GM12878 (cell line): ENCODE measurements at regions not wholly inside any gene's neighbourhood (a gene's known extent, or its start where the extent isn't known, plus 50 kb on each side); places are given as distances from the start of the nearest gene placed in this dataset.

ENCODE experiments used
- ATAC-seq: fragments of 200-7000 bp; cut with Tn5 transposase; 3 replicates; pipeline ENCODE4 v1.9.1; 2020; ENCODE audit warnings: mild to moderate bottlenecking, moderate library complexity
- BruUV-seq: library from RNA; stranded (reverse); fragments of 400-500 nt; replicated peaks from 2 replicates; lab custom pipeline; 2021; lab: Mats Ljungman, UMichigan
- CTCF ChIA-PET: fragments of 300-600 bp; sonication (Branson Sonifier 250); formaldehyde crosslinking; extraction: SDS; loops from one replicate; lab custom pipeline; 2021; ENCODE audit warnings: inconsistent platforms; lab: Yijun Ruan, JAX
- POLR2A ChIA-PET: fragments of 350-600 bp; formaldehyde crosslinking; extraction: SDS; loops from one replicate; lab custom pipeline; 2021; ENCODE audit warnings: inconsistent platforms; lab: Charles Lee
- RAD21 ChIA-PET: fragments of 300-600 bp; sonication (Branson Sonifier 250); formaldehyde crosslinking; loops from one replicate; lab custom pipeline; 2023; ENCODE audit warnings: antibody characterized with exemption; ENCODE audit not compliant: unreplicated experiment; lab: Charles Lee
- SMC1A ChIA-PET: fragments of 300-600 bp; sonication (Branson Sonifier 250); formaldehyde crosslinking; loops from one replicate; lab custom pipeline; 2023; ENCODE audit not compliant: unreplicated experiment, uncharacterized antibody; lab: Charles Lee
- DNase-seq: peaks from one replicate; pipeline ENCODE4 v3.0.0-alpha.2; 2011; ENCODE audit warnings: low read depth, low spot score
- FAIRE-seq: peaks from 3 replicates; lab custom pipeline; 2011; peaks lifted over from hg19 to GRCh38; lab: Jason Lieb, UNC
- H2AFZ ChIP-seq: 2 replicates; pipeline ENCODE4 v1.6.0; 2011; ENCODE audit warnings: low read depth, low read length, control low read depth; ENCODE audit not compliant: control insufficient read depth
- H3K27ac ChIP-seq: 2 replicates; pipeline ENCODE4 v1.5.1; 2011; ENCODE audit warnings: control low read depth; ENCODE audit not compliant: control insufficient read depth, insufficient read depth
- H3K27me3 ChIP-seq, 2 experiments: replicated peaks in 1 of 2; 2 replicates each; pipeline versions ENCODE4 v1.6.0 to v1.6.1; 2011; ENCODE audit warnings: low read length in 1 of 2; ENCODE audit not compliant: control insufficient read depth in 2 of 2, insufficient read depth in 2 of 2
- H3K36me3 ChIP-seq, 2 experiments: 2 replicates each; pipeline ENCODE4 v1.5.1; 2011; ENCODE audit warnings: low read length in 1 of 2; ENCODE audit not compliant: control insufficient read depth in 2 of 2, insufficient read depth in 2 of 2
- H3K4me1 ChIP-seq: 2 replicates; pipeline ENCODE4 v1.6.1; 2011; ENCODE audit warnings: mild to moderate bottlenecking, low read length, moderate library complexity, mixed read lengths; ENCODE audit not compliant: control insufficient read depth, insufficient read depth
- H3K4me2 ChIP-seq: 2 replicates; pipeline ENCODE4 v1.6.0; 2011; ENCODE audit warnings: control low read depth; ENCODE audit not compliant: control insufficient read depth, insufficient read depth
- H3K4me3 ChIP-seq: fragments of 200-600 bp; sonication (generic); 2 replicates; pipeline ENCODE4 v1.5.1; 2016
- H3K79me2 ChIP-seq: 2 replicates; pipeline ENCODE4 v1.6.0; 2011; ENCODE audit warnings: low read length; ENCODE audit not compliant: control insufficient read depth, insufficient read depth
- H3K9ac ChIP-seq: 2 replicates; pipeline ENCODE4 v1.8.0; 2011; ENCODE audit warnings: low read length, control low read depth, mixed read lengths; ENCODE audit not compliant: control insufficient read depth, insufficient read depth
- H3K9me3 ChIP-seq: replicated peaks from 3 replicates; pipeline ENCODE4 v1.5.1; 2011; ENCODE audit warnings: mild to moderate bottlenecking, low read length; ENCODE audit not compliant: control insufficient read depth, insufficient read depth
- H4K20me1 ChIP-seq: 2 replicates; pipeline ENCODE4 v1.6.0; 2011; ENCODE audit not compliant: control insufficient read depth, insufficient read depth
- EED ChIP-seq: sonication (generic); IDR thresholded peaks from 2 replicates; pipeline ENCODE4 v1.6.1; 2016; ENCODE audit warnings: antibody characterized with exemption, low read depth
- JUNB ChIP-seq: IDR thresholded peaks from 2 replicates; pipeline ENCODE4 v1.6.1; 2016; ENCODE audit warnings: antibody characterized with exemption, mild to moderate bottlenecking
- KAT2A ChIP-seq: conservative IDR thresholded peaks from 2 replicates; pipeline ENCODE4 v1.6.1; 2011; ENCODE audit warnings: low read depth, low read length; ENCODE audit not compliant: control insufficient read depth
- ZNF622 ChIP-seq: fragments of 450-650 bp; IDR thresholded peaks from 2 replicates; pipeline ENCODE4 v1.6.1; 2017; ENCODE audit warnings: mild to moderate bottlenecking, inconsistent platforms
- WGBS: methylation state at CpG from one replicate; pipeline ENCODE4 v1.1.6; 2016; ENCODE audit warnings: low lambda C conversion rate; ENCODE audit not compliant: insufficient replicate concordance, insufficient coverage; ENCODE audit errors: missing lambda C conversion rate; 5-methylcytosine and 5-hydroxymethylcytosine counted together
- in situ Hi-C: fragments of 300-500 bp; cut with MboI; formaldehyde crosslinking; loops from 9 replicates; pipeline ENCODE4 v1.14.3; 2018; ENCODE audit warnings: mixed read lengths
- intact Hi-C: fragments of 100-400 bp; cut with micrococcal nuclease; formaldehyde crosslinking; loops from one replicate; pipeline ENCODE4 v1.14.2; 2022; ENCODE audit not compliant: unreplicated experiment
- TF ChIP-seq, protein P1 (sequence below): IDR thresholded peaks from 2 replicates; pipeline ENCODE4 v1.6.1; 2012; ENCODE audit warnings: low read depth, low read length, improper control_type of control experiment

DNA sequence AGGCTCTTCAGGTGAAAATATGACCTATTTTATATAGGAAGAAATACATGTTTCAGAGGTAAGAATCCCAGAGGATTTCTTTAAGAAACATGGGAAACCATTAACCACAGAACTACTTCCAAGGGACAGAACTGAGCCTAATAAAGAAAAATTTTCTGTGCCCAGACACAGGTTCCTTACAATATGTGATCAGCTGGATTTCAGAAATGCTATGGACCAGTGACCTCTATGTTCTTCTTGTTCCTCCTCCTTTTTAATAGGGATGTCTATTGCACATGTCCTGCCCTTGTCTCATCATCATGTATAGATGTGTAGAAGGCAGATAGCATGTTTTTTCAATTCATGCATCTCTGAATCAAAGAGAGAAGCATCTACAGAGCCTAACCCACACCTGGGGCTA lies 836.6 kb downstream of the RNF144A start:
- Histone ChIP-seq H4K20me1 (no peaks in the 10 kb centered on the region), H3K36me3 (no peaks in the 10 kb centered on the region), H3K4me1 (peaks cover 7% of the 10 kb centered on the region), H2AFZ (no peak overlapping the region), H3K4me2 (no peak overlapping the region), H3K9me3 (peaks cover 11% of the 10 kb centered on the region), H3K79me2 (no peaks in the 10 kb centered on the region), H3K9ac (no peak overlapping the region), H3K27me3 (no peaks in the 10 kb centered on the region), H3K27ac (no peak overlapping the region)
- no peak for FAIRE-seq
- ChIA-PET CTCF (interaction anchor here (1.4 kb wide), 1 partner anchor 8 kb away, joined by 4 read pairs; no protein-coding TSS in a partner anchor), POLR2A (interaction anchor here (1.1 kb wide), 1 partner anchor 29 kb away, joined by 3 read pairs; no protein-coding TSS in a partner anchor), SMC1A (interaction anchor here (0.7 to 1.9 kb wide), 7 partner anchors 12 to 90 kb away, joined by 3 to 4 read pairs (median 3); no protein-coding TSS in a partner anchor)
- intact Hi-C loops (no loop called here), in situ Hi-C loops (no loop called here)
- ATAC-seq, result no peak
- BruUV-seq, result no TSS peak
- TF ChIP-seq, protein P1, sequence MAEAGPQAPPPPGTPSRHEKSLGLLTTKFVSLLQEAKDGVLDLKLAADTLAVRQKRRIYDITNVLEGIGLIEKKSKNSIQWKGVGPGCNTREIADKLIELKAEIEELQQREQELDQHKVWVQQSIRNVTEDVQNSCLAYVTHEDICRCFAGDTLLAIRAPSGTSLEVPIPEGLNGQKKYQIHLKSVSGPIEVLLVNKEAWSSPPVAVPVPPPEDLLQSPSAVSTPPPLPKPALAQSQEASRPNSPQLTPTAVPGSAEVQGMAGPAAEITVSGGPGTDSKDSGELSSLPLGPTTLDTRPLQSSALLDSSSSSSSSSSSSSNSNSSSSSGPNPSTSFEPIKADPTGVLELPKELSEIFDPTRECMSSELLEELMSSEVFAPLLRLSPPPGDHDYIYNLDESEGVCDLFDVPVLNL, result no peak
- no peak for TF ChIP-seq KAT2A
- TF ChIP-seq, all 136 proteins: peak for 0
- H3K4me3 ChIP-seq, result no peak overlapping the region
- RAD21 ChIA-PET, result interaction anchor here (1.1 kb wide), 1 partner anchor 15 kb away, joined by 4 read pairs; no protein-coding TSS in a partner anchor
- no peak for DNase-seq

DNA sequence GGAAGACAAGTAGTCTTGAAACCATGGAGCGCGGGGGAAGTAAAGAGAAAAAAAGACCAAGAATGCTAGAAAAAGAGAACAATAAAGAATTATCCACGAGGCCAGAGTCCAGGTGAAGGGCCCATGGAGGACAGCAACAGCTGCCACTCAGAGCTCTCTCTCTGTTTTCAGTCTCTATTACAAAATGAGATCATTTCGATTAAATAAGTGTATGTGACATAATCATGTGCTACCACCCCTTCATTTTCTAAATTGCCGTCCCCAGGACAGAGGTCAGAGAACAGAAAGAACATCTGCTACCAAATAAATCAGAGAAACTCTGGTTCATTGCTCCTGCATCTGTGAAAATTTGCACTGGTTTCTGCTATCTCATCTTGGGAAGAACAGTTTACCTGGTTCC lies 838.7 kb downstream of the RNF144A start:
- ChIA-PET CTCF (interaction anchor here (0.6 to 1.0 kb wide), 2 partner anchors 15 to 336 kb away, joined by 3 to 4 read pairs; no protein-coding TSS in a partner anchor), POLR2A (no interaction called here)

More for the DNA sequence above, 838.7 kb downstream of the RNF144A start:
- no peaks in the 10 kb centered on the region for H4K20me1 ChIP-seq
- FAIRE-seq (no peak), DNase-seq (no peak), ATAC-seq (no peak; the same call in none of the 3 replicates)
- H3K9me3 ChIP-seq, result peaks cover 14% of the 10 kb centered on the region; the same call in 2 of the 3 replicates
- ChIA-PET RAD21 (no interaction called here), SMC1A (interaction anchor here (1.4 to 3.8 kb wide), 2 partner anchors 16 to 21 kb away, joined by 3 to 26 read pairs; no protein-coding TSS in a partner anchor)
- BruUV-seq, result no TSS peak
- H3K27ac ChIP-seq, result no peak overlapping the region
- H3K4me1 ChIP-seq, result peaks cover 4% of the 10 kb centered on the region; the same call in 1 of the 2 replicates
- no peaks in the 10 kb centered on the region for H3K79me2 ChIP-seq
- no peak overlapping the region for H3K9ac ChIP-seq
- no peak overlapping the region for H3K4me3 ChIP-seq
- intact Hi-C loops (no loop called here), in situ Hi-C loops (no loop called here)
- no peaks in the 10 kb centered on the region for H3K27me3 ChIP-seq
- H3K36me3 ChIP-seq, result no peaks in the 10 kb centered on the region
- H3K4me2 ChIP-seq, result no peak overlapping the region
- no peak overlapping the region for H2AFZ ChIP-seq
- WGBS, result 50% methylated on average over 5 of the region's 5 CpGs
- TF ChIP-seq EED, result no peak
- TF ChIP-seq JUNB, result peak; percentile 33; the same call in 1 of the 2 replicates
- TF ChIP-seq ZNF622, result no peak
